ENCODE measurements at regions not wholly inside any gene's neighbourhood (a gene's known extent, or its start where the extent isn't known, plus 50 kb on each side); places are given as distances from the start of the nearest gene placed in this dataset.
"Not testable (repeated sequence)": the region's sequence is repeated elsewhere in the genome, so short reads cannot be mapped to it uniquely, and the experiment has no call there.

DNA sequence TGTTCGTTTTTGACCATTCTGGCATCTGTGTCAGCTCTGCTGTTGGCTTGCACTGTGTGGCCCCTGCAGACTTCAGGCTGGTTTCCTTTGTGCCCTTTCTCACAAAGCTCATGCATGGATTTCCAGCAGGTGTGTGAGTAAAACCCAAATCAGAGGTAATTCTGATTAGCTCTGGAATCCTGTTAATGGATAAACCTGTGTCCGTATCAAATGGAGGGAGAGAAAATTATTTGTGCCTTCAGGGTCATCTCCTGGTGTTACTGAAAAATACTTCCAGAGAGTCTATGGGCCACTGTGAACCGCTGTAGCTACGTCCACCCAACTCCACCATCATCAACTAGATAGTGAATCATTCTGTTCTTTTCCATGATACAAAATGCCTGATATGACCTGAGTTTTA, 726.1 kb upstream of the TPTE start:
- DNase-seq, result not testable (repeated sequence)

GRCh38 chr21:9796293-9796692, 725.1 kb upstream of the TPTE start:
- DNase-seq, result not testable (repeated sequence)

DNA sequence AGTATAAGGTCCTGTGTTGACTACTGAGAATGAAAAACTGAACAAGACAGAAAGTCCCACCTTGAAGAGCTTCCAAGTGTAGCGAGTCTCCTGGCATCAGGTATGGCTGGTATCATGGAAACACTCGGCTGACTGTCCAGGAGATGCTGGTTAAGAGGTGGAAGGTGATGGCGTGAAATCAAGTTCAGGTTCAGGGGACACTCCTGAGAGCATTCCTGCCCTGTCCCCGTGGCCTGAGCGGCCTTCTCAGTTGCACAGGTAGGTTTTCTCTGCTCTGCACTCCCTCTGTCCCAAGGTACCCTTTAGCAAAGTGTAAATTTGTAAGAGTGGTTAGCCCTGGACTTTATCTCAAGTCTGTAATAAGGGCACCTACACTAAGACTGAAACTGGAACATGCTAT, 713.7 kb upstream of the TPTE start:
- DNase-seq, result not testable (repeated sequence)

DNA sequence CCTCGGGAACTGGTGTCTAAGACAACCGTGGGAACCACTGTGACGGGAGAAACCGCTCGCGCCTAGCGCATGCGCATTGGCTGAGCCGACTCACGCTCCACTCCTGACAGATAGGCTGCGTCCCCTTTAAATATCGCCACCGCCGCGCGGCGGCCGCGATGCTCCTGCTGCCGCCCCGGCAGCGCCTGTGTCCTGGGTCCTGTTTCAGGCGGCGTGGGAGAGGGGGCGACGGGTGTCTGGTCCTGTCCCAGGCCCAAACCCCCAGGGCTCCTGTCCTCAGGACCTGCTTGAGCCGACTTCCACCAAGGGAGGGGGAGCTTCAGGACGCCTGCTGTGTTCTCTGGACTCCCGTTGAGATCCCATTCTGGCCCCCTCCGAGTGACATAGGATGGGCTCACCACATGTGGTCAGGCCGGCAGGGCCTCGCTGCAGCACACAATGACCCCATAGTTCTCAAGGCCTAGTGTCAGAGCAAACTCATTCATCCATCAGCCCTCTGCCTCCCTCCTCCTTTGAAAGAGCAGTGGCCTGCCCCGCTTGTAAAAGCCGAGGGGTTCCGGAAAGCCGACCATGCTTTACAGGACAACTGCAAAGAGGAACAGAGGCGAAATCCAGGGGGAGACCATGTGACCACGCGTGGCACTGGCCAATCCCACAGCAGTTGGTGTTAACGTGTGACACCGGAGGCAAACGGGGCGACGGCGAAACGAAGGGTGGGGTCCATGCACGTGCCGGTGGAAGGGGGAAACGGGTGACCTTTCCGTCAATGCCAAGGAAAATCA, 710.0 kb upstream of the TPTE start:
- not testable (repeated sequence) for DNase-seq

DNA sequence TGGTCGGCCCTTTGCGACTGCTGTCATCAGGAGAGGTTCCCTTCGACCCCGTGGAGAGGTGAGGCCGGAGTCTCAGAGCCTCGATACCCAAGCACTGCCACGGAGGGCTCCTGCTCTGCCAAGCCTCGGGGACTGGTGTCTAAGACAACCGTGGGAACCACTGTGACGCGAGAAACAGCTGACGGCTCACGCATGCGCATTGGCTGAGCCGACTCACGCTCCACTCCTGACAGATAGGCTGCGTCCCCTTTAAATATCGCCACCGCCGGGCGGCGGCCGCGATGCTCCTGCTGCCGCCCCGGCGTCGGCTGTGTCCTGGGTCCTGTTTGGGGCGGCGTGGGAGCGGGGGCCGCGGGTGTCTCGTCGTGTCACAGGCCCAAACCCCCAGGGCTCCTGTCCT, 708.9 kb upstream of the TPTE start:
- not testable (repeated sequence) for DNase-seq

- DNase-seq, result not testable (repeated sequence)
Measured at GRCh38 chr21:9813894-9814814, 707.2 kb upstream of the TPTE start.

- DNase-seq, result not testable (repeated sequence)
Measured at GRCh38 chr21:9815181-9815789, 706.1 kb upstream of the TPTE start.

DNA sequence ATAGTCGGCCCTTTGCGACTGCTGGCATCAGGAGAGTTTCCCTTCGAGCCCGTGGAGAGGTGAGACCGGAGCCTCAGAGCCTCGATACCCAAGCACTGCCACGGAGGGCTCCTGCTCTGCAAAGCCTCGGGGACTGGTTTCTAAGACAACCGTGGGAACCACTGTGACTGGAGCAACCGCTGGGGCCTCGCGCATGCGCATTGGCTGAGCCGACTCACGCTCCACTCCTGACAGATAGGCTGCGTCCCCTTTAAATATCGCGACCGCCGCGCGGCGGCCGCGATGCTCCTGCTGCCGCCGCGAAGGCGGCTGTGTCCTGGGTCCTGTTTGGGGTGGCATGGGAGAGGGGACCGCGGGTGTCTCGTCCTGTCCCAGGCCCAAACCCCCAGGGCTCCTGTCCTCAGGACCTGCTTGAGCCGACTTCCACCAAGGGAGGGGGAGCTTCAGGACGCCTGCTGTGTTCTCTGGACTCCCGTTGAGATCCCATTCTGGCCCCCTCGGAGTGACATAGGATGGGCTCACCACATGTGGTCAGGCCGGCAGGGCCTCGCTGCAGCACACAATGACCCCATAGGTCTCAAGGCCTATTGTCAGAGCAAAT, 704.5 kb upstream of the TPTE start:
- DNase-seq, result not testable (repeated sequence)

DNA sequence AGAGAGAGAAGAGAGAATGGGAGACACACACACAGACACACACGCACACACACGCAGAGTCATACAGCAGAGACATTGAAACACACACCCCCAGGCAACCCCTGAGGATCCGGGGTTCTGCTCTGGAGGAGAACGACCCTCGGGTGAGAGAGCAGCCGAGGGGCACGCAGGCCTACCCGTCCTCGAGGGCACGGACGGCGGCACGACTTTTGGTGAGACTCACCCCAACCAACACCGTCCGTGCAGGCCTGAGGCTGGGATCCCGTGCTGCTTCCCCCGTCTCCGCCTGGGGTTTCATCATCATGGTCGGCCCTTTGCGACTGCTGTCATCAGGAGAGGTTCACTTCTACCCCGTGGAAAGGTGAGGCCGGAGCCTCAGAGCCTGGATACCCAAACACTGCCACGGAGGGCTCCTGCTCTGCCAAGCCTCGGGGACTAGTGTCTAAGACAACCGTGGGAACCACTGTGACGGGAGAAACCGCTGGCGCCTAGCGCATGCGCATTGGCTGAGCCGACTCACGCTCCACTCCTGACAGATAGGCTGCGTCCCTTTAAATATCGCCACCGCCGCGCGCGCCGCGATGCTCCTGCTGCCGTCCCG, 703.4 kb upstream of the TPTE start:
- not testable (repeated sequence) for DNase-seq

DNA sequence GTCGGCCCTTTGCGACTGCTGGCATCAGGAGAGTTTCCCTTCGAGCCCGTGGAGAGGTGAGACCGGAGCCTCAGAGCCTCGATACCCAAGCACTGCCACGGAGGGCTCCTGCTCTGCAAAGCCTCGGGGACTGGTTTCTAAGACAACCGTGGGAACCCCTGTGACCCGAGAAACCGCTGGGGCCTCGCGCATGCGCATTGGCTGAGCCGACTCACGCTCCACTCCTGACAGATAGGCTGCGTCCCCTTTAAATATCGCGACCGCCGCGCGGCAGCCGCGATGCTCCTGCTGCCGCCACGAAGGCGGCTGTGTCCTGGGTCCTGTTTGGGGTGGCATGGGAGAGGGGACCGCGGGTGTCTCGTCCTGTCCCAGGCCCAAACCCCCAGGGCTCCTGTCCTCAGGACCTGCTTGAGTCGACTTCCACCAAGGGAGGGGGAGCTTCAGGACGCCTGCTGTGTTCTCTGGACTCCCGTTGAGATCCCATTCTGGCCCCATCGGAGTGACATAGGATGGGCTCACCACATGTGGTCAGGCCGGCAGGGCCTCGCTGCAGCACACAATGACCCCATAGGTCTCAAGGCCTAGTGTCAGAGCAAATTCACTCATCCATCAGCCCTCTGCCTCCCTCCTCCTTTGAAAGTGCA, 701.7 kb upstream of the TPTE start:
- DNase-seq, result not testable (repeated sequence)

- not testable (repeated sequence) for DNase-seq
Measured at GRCh38 chr21:9820579-9820978, 700.8 kb upstream of the TPTE start.

DNA sequence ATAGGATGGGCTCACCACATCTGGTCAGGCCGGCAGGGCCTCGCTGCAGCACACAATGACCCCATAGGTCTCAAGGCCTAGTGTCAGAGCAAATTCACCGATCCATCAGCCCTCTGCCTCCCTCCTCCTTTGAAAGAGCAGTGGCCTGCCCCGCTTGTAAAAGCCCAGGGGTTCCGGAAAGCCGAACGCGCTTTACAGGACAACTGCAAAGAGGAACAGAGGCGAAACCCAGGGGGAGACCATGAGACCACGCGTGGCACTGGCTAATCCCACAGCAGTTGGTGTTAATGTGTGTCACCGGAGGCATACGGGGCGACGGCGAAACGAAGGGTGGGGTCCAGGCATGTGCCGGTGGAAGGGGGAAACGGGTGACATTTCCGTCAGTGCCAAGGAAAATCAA, 699.9 kb upstream of the TPTE start:
- not testable (repeated sequence) for DNase-seq

- DNase-seq, result not testable (repeated sequence)
Measured at GRCh38 chr21:9822093-9822820, 699.1 kb upstream of the TPTE start.

DNA sequence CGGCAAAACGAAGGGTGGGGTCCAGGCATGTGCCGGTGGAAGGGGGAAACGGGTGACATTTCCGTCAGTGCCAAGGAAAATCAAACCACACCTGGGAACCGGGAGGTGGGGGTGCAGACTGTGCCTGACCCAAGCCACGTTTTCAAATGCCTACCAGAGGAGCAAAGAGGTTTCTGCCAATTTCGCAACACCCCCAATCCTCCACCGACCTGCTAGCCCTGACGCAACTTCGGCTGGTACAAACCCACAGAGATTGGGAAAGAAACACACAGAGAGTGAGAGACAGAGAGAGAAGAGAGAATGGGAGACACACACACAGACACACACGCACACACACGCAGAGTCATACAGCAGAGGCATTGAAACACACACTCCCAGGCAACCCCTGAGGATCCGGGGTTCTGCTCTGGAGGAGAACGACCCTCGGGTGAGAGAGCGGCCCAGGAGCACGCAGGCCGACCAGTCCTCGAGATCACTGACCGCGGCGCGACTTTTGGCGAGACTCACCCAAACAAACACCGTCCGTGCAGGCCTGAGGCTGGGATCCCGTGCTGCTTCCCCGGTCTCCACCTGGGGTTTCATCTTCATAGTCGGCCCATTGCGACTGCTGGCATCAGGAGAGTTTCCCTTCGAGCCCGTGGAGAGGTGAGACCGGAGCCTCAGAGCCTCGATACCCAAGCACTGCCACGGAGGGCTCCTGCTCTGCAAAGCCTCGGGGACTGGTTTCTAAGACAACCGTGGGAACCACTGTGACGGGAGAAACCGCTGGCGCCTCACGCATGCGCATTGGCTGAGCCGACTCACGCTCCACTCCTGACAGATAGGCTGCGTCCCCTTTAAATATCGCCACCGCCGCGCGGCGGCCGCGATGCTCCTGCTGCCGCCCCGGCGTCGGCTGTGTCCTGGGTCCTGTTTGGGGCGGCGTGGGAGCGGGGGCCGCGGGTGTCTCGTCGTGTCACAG, 697.9 kb upstream of the TPTE start:
- DNase-seq, result not testable (repeated sequence)

GRCh38 chr21:9830801-9831200, 690.6 kb upstream of the TPTE start:
- DNase-seq, result not testable (repeated sequence)

- DNase-seq, result not testable (repeated sequence)
Measured at GRCh38 chr21:9832751-9833150, 688.6 kb upstream of the TPTE start.

DNA sequence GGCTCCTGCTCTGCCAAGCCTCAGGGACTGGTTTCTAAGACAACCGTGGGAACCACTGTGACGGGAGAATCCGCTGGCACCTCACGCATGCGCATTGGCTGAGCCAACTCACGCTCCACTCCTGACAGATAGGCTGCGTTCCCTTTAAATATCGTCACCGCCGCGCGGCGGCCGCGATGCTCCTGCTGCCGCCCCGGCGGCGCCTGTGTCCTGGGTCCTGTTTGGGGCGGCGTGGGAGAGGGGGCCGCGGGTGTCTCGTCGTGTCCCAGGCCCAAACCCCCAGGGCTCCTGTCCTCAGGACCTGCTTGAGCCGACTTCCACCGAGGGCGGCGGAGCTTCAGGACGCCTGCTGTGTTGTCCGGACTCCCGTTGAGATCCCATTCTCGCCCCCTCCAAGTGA, 684.8 kb upstream of the TPTE start:
- not testable (repeated sequence) for DNase-seq

GRCh38 chr21:9837001-9837400, 684.4 kb upstream of the TPTE start:
- DNase-seq, result not testable (repeated sequence)

DNA sequence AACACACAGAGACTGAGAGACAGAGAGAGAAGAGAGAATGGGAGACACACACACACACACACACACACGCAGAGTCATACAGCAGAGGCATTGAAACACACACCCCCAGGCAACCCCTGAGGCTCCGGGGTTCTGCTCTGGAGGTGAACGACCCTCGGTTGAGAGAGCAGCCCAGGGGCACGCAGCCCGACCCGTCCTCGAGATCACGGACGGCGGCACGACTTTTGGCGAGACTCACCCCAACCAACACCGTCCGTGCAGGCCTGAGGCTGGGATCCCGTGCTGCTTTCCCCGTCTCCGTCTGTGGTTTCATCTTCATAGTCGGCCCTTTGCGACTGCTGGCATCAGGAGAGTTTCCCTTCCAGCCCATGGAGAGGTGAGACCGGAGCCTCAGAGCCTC, 683.9 kb upstream of the TPTE start:
- not testable (repeated sequence) for DNase-seq
